ENCODE measurements at regions not wholly inside any gene's neighbourhood (a gene's known extent, or its start where the extent isn't known, plus 50 kb on each side); places are given as distances from the start of the nearest gene placed in this dataset.

DNA sequence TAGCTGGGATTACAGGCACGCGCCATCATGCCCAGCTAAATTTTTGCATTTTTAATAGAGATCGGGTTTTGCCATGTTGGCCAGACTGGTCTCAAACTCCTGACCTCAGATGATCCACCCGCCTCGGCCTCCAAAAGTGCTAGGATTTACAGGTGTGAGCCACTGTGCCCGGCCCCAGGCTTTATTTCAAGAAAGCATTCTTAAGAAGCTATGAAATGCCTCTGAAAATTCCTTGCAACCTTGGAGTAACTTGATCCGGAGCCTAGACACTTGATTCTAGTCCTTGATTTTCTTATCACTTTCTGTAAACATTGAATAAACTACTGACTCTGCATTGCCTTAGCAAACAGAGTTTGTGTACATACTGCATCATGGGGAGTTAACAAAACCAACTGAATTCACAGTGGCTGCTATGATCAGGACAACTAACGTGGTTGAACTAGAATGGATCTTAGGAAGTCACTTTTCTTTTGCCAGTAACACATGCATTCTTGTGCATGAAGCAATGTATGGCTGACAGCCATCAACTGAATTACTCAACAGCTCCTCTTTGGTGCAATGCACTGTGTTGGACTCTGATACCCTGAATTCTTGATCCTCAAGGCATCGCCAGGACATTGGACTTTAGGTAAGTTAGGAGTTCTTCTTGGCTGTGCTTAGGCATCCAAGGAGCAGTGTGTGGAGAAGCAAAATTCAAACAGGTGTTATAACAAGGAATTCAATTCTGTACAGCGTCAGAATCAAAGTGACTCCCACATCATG lies 102.8 kb upstream of the TMEM170B start:
- H3K4me3 ChIP-seq: no peak overlapping the region

DNA sequence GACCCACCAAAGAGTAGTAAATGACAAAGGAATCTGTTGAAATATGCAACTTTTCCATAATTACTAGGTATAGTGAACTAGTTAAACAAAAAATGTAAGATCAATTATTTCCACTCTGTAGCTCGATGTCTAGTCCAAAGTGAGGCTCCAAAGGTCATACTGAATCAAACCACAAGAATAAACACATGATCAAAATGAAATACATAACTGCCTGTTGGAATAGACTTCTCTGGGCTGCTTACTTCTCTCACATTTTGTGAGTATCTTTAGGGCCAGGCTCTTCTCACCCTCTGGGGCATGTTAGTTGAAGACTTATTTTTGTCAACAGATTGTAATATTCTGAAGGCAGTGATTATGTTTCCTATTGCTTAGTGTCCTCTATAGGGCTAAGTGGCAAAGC lies 103.7 kb upstream of the TMEM170B start:
- DNase-seq: no peak
- intact Hi-C loops (cut with DNase I; ENCODE audit: low total_unique reads): no loop called here
- Histone ChIP-seq H3K4me1 (peaks cover 5 to 50% (median 13%) of the 10 kb centered on the region in 6 donors), H3K36me3 (no peaks in the 10 kb centered on the region), H3K4me3 (no peak overlapping the region), H3K27me3 (replicated peaks in 1 of 7) (no peaks in the 10 kb centered on the region), H3K9me3 (no peaks in the 10 kb centered on the region), H3K27ac (peak overlapping the region in 2 of 8 donors; percentile 1 to 3)
- WGBS, 5 donors: 63 to 81% (median 70%) methylated on average over 1 of the region's 1 CpG
- TF ChIP-seq POLR2AphosphoS5 (IDR thresholded peaks at IDR 0.05): no peak
- no peak for TF ChIP-seq POLR2A (IDR thresholded peaks at IDR 0.05)
- TF ChIP-seq, protein P1, sequence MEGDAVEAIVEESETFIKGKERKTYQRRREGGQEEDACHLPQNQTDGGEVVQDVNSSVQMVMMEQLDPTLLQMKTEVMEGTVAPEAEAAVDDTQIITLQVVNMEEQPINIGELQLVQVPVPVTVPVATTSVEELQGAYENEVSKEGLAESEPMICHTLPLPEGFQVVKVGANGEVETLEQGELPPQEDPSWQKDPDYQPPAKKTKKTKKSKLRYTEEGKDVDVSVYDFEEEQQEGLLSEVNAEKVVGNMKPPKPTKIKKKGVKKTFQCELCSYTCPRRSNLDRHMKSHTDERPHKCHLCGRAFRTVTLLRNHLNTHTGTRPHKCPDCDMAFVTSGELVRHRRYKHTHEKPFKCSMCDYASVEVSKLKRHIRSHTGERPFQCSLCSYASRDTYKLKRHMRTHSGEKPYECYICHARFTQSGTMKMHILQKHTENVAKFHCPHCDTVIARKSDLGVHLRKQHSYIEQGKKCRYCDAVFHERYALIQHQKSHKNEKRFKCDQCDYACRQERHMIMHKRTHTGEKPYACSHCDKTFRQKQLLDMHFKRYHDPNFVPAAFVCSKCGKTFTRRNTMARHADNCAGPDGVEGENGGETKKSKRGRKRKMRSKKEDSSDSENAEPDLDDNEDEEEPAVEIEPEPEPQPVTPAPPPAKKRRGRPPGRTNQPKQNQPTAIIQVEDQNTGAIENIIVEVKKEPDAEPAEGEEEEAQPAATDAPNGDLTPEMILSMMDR (IDR thresholded peaks at IDR 0.05 in 8 of 11, conservative IDR thresholded peaks at IDR 0.05 in 3 of 11): no peak

More for the DNA sequence above, 102.8 kb upstream of the TMEM170B start:
- no peaks in the 10 kb centered on the region for H3K9me3 ChIP-seq
- no peak for DNase-seq
- no peaks in the 10 kb centered on the region for H3K27me3 ChIP-seq (replicated peaks in 1 of 7)
- TF ChIP-seq, protein P1 (IDR thresholded peaks at IDR 0.05 in 8 of 11, conservative IDR thresholded peaks at IDR 0.05 in 3 of 11): no peak
- TF ChIP-seq POLR2AphosphoS5 (IDR thresholded peaks at IDR 0.05) (no peak), POLR2A (IDR thresholded peaks at IDR 0.05) (no peak)
- peaks cover 0 to 50% (median 7%) of the 10 kb centered on the region in 6 donors for H3K4me1 ChIP-seq
- H3K27ac ChIP-seq: no peak overlapping the region
- intact Hi-C loops (cut with DNase I; ENCODE audit: low total_unique reads): no loop called here
- H3K36me3 ChIP-seq: no peaks in the 10 kb centered on the region
- 88 to 93% (median 92%) methylated on average over 10 of the region's 10 CpGs for WGBS, 5 donors

DNA sequence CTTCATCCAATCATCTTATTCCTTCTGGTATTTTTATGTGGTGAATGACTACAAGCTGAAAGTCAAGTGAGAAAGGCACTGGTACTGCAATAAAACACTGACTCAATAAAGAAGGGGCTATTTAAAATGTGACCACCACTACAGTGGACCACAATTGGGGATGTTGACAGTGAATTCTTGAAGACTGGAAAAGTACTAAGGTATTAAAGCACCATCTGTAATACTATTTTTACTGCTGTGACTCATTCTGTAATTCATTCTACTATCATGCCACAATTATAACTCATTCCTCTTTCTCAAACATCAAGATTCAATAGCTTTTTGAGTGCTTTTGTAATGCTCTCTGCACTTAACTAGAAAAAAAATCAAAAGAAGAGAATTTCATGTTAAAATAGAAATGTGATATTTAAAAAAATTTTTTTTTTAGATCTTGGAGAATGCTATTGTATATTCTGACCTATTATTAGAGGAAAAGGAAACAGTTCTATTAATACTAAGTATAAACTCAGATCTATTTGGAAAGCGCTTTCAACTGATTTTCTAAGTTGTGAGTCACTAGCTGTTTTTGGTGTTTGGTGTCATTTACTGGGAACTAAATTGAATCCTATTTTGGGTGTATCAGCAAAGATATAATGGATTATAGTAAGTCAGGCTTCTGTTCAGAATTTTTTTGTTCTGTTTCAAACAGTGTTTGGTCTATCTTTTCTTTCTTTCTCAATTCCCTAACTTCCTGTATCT lies 104.7 kb upstream of the TMEM170B start:
- no peak overlapping the region for H3K4me3 ChIP-seq
- intact Hi-C loops (cut with DNase I; ENCODE audit: low total_unique reads): no loop called here
- no peaks in the 10 kb centered on the region for H3K36me3 ChIP-seq
- no peaks in the 10 kb centered on the region for H3K9me3 ChIP-seq
- DNase-seq: no peak
- TF ChIP-seq POLR2A (IDR thresholded peaks at IDR 0.05) (no peak), POLR2AphosphoS5 (IDR thresholded peaks at IDR 0.05) (no peak)
- TF ChIP-seq, protein P1 (IDR thresholded peaks at IDR 0.05 in 8 of 11, conservative IDR thresholded peaks at IDR 0.05 in 3 of 11): no peak
- H3K27ac ChIP-seq: peak overlapping the region in 2 of 8 donors; percentile 1 to 14
- peaks cover 7 to 50% (median 18%) of the 10 kb centered on the region in 6 donors for H3K4me1 ChIP-seq
- no peaks in the 10 kb centered on the region for H3K27me3 ChIP-seq (replicated peaks in 1 of 7)
- WGBS, 5 donors: 75 to 93% (median 82%) methylated on average over 1 of the region's 1 CpG

DNA sequence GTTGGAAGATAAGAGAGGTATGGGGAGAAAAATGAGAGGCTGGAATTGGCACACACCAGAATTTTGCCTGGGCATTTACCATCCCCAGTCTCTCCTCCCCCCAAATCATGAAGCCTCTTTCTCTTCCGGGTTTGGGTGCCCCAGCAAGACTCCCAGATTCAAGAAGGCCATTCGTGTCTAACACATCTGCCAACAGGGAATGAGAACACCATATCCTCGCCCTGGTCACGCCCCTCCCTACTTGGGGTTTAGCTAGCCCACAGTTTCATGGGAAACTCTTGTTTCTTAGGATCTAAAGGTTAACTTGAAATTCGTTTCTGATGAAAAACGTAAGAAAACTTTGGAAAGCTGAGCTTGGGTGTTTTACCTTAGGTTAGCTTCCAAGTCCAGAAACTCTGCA lies 105.5 kb upstream of the TMEM170B start:
- WGBS, 5 donors: 88 to 93% (median 90%) methylated on average over 6 of the region's 6 CpGs
- H3K9me3 ChIP-seq: no peaks in the 10 kb centered on the region
- intact Hi-C loops (cut with DNase I; ENCODE audit: low total_unique reads): no loop called here
- no peak overlapping the region for H3K4me3 ChIP-seq
- no peak for DNase-seq
- peaks cover 7 to 55% (median 21%) of the 10 kb centered on the region in 6 donors for H3K4me1 ChIP-seq
- TF ChIP-seq POLR2AphosphoS5 (IDR thresholded peaks at IDR 0.05) (no peak), POLR2A (IDR thresholded peaks at IDR 0.05) (no peak)
- TF ChIP-seq, protein P1 (IDR thresholded peaks at IDR 0.05 in 8 of 11, conservative IDR thresholded peaks at IDR 0.05 in 3 of 11): no peak
- H3K27ac ChIP-seq: peak overlapping the region in 1 of 8 donors; percentile 14
- no peaks in the 10 kb centered on the region for H3K36me3 ChIP-seq
- no peaks in the 10 kb centered on the region for H3K27me3 ChIP-seq (replicated peaks in 1 of 7)
